GF-D8 (cell line): ENCODE measurements at regions not wholly inside any gene's neighbourhood (a gene's known extent, or its start where the extent isn't known, plus 50 kb on each side); places are given as distances from the start of the nearest gene placed in this dataset.

ENCODE experiments used
- DNase-seq: peaks from one replicate; lab custom pipeline; 2025; lab: John Stamatoyannopoulos, UW

GRCh38 chr10:129404091-129404490 is 63.0 kb upstream of the MGMT start:
- DNase-seq: no peak

- DNase-seq: no peak
Observed at GRCh38 chr10:129405389-129405788, 61.7 kb upstream of the MGMT start.

- no peak for DNase-seq
Observed at GRCh38 chr10:129410688-129411392, 56.2 kb upstream of the MGMT start.

GRCh38 chr10:129411393-129411705 is 55.7 kb upstream of the MGMT start:
- no peak for DNase-seq

GRCh38 chr10:129411772-129412171 is 55.3 kb upstream of the MGMT start:
- DNase-seq: no peak

GRCh38 chr10:129413024-129413423 is 54.0 kb upstream of the MGMT start:
- no peak for DNase-seq

- no peak for DNase-seq
Observed at GRCh38 chr10:129415215-129416140, 51.6 kb upstream of the MGMT start.

- no peak for DNase-seq
Observed at GRCh38 chr10:129416155-129416554, 50.9 kb upstream of the MGMT start.

GRCh38 chr10:129416956-129417765 is 49.9 kb upstream of the MGMT start:
- DNase-seq: no peak
